H9 (cell line): ENCODE measurements at regions not wholly inside any gene's neighbourhood (a gene's known extent, or its start where the extent isn't known, plus 50 kb on each side); places are given as distances from the start of the nearest gene placed in this dataset.

ENCODE experiments used
- DNase-seq: peaks from one replicate; pipeline ENCODE4 v3.0.0-alpha.2; 2017
- H2AFZ ChIP-seq: one replicate; pipeline ENCODE4 v1.6.1; 2013; ENCODE audit warnings: mild to moderate bottlenecking, low read length, control low read depth, moderate library complexity
- H2AK5ac ChIP-seq: 2 replicates; pipeline ENCODE4 v1.6.1; 2013; ENCODE audit warnings: low read length, control low read depth, mixed read lengths; ENCODE audit not compliant: insufficient read length
- H2BK120ac ChIP-seq: one replicate; pipeline ENCODE4 v1.6.1; 2013; ENCODE audit warnings: low read depth, mild to moderate bottlenecking, low read length, control low read depth, inconsistent platforms; ENCODE audit not compliant: poor library complexity, severe bottlenecking
- H2BK12ac ChIP-seq: 2 replicates; pipeline ENCODE4 v1.6.1; 2013; ENCODE audit warnings: low read length, control low read depth, mixed read lengths, low read depth; ENCODE audit not compliant: insufficient read length
- H2BK15ac ChIP-seq: 2 replicates; pipeline ENCODE4 v1.6.1; 2013; ENCODE audit warnings: low read depth, low read length, control low read depth
- H2BK20ac ChIP-seq: one replicate; pipeline ENCODE4 v1.6.1; 2013; ENCODE audit warnings: low read depth, mild to moderate bottlenecking, low read length, control low read depth, inconsistent platforms; ENCODE audit not compliant: poor library complexity, severe bottlenecking
- H2BK5ac ChIP-seq: 2 replicates; pipeline ENCODE4 v1.6.1; 2013; ENCODE audit warnings: low read length, control low read depth, mixed read lengths; ENCODE audit not compliant: insufficient read length
- H3K14ac ChIP-seq: 2 replicates; pipeline ENCODE4 v1.6.1; 2013; ENCODE audit warnings: low read length, control low read depth; ENCODE audit not compliant: insufficient read depth
- H3K18ac ChIP-seq: 2 replicates; pipeline ENCODE4 v1.6.1; 2013; ENCODE audit warnings: low read depth, mild to moderate bottlenecking, mixed read lengths, low read length, control low read depth; ENCODE audit not compliant: insufficient read length
- H3K23ac ChIP-seq: 2 replicates; pipeline ENCODE4 v1.6.1; 2013; ENCODE audit warnings: low read length, control low read depth, mixed read lengths, low read depth; ENCODE audit not compliant: insufficient read length
- H3K23me2 ChIP-seq: 2 replicates; pipeline ENCODE4 v1.6.1; 2013; ENCODE audit warnings: low read depth, mild to moderate bottlenecking, mixed read lengths, low read length, control low read depth; ENCODE audit not compliant: insufficient read length, poor library complexity, severe bottlenecking
- H3K27ac ChIP-seq: 2 replicates; pipeline ENCODE4 v1.5.1; 2013; ENCODE audit warnings: low read length, control low read depth, mixed read lengths, low read depth; ENCODE audit not compliant: insufficient read length
- H3K27me3 ChIP-seq: 2 replicates; pipeline ENCODE4 v1.6.1; 2013; ENCODE audit warnings: low read length, control low read depth, inconsistent platforms; ENCODE audit not compliant: insufficient read depth
- H3K4ac ChIP-seq: 2 replicates; pipeline ENCODE4 v1.6.1; 2013; ENCODE audit warnings: low read depth, mild to moderate bottlenecking, control low read depth, inconsistent platforms, low read length, moderate library complexity
- H3K4me1 ChIP-seq: 2 replicates; pipeline ENCODE4 v1.6.1; 2013; ENCODE audit warnings: low read length, control low read depth, inconsistent platforms; ENCODE audit not compliant: insufficient read depth
- H3K4me2 ChIP-seq: 2 replicates; pipeline ENCODE4 v1.6.1; 2013; ENCODE audit warnings: low read length, control low read depth, mixed read lengths; ENCODE audit not compliant: insufficient read length, insufficient read depth
- H3K56ac ChIP-seq: 2 replicates; pipeline ENCODE4 v1.6.1; 2013; ENCODE audit warnings: low read depth, mild to moderate bottlenecking, mixed read lengths, low read length, control low read depth; ENCODE audit not compliant: insufficient read length
- H3K79me1 ChIP-seq: 2 replicates; pipeline ENCODE4 v1.6.1; 2013; ENCODE audit warnings: low read depth, mild to moderate bottlenecking, moderate library complexity, low read length, control low read depth, inconsistent platforms; ENCODE audit not compliant: insufficient read depth, poor library complexity, severe bottlenecking
- H3K79me2 ChIP-seq: 2 replicates; pipeline ENCODE4 v1.6.1; 2013; ENCODE audit warnings: low read length, control low read depth, inconsistent platforms; ENCODE audit not compliant: insufficient read depth
- H3K9ac ChIP-seq: 2 replicates; pipeline ENCODE4 v1.6.1; 2013; ENCODE audit warnings: low read length, control low read depth, mixed read lengths; ENCODE audit not compliant: insufficient read length; ENCODE audit errors: extremely low read depth
- H3K9me3 ChIP-seq: one replicate; pipeline ENCODE4 v1.6.1; 2013; ENCODE audit warnings: low read depth, low read length, inconsistent platforms; ENCODE audit not compliant: control insufficient read depth
- H3T11ph ChIP-seq: one replicate; pipeline ENCODE4 v1.6.1; 2013; ENCODE audit warnings: mild to moderate bottlenecking, low read length, control low read depth, inconsistent platforms
- H4K20me1 ChIP-seq: one replicate; pipeline ENCODE4 v1.6.1; 2013; ENCODE audit not compliant: control insufficient read depth, insufficient read length, insufficient read depth
- H4K5ac ChIP-seq: 2 replicates; pipeline ENCODE4 v1.6.1; 2013; ENCODE audit warnings: low read depth, mild to moderate bottlenecking, mixed read lengths, low read length, control low read depth; ENCODE audit not compliant: insufficient read length
- H4K8ac ChIP-seq: replicated peaks from 2 replicates; pipeline ENCODE4 v1.6.1; 2013; ENCODE audit warnings: low read length, control low read depth, mixed read lengths, low read depth; ENCODE audit not compliant: insufficient read length
- H4K91ac ChIP-seq: 2 replicates; pipeline ENCODE4 v1.6.1; 2013; ENCODE audit warnings: low read depth, mild to moderate bottlenecking, moderate library complexity, mixed read lengths, low read length, control low read depth; ENCODE audit not compliant: insufficient read length
- H3K27ac Mint-ChIP-seq, 3 experiments: 2 replicates in 2 of 3; 3 replicates in 1 of 3; pipeline ENCODE4 v1.8.0; 2020 to 2021; ENCODE audit warnings: mixed read lengths in 3 of 3, mild to moderate bottlenecking in 1 of 3, moderate library complexity in 1 of 3
- H3K27me3 Mint-ChIP-seq: 2 replicates; pipeline ENCODE4 v1.8.0; 2021; ENCODE audit warnings: low read depth, mild to moderate bottlenecking, moderate library complexity, mixed read lengths
- H3K36me3 Mint-ChIP-seq, 3 experiments: 2 replicates in 2 of 3; 3 replicates in 1 of 3; pipeline ENCODE4 v1.8.0; 2020 to 2021; ENCODE audit warnings: low read depth in 3 of 3, mixed read lengths in 3 of 3; ENCODE audit not compliant: insufficient read depth in 1 of 3
- H3K4me1 Mint-ChIP-seq, 2 experiments: 2 replicates each; pipeline ENCODE4 v1.8.0; 2020; ENCODE audit warnings: mixed read lengths in 2 of 2
- H3K4me3 Mint-ChIP-seq, 2 experiments: 2 replicates in 1 of 2; 3 replicates in 1 of 2; pipeline ENCODE4 v1.8.0; 2020 to 2021; ENCODE audit warnings: mild to moderate bottlenecking in 2 of 2, mixed read lengths in 2 of 2, moderate library complexity in 1 of 2
- H3K9me3 Mint-ChIP-seq, 2 experiments: 2 replicates in 1 of 2; 3 replicates in 1 of 2; pipeline ENCODE4 v1.8.0; 2020; ENCODE audit warnings: mild to moderate bottlenecking in 2 of 2, mixed read lengths in 2 of 2, moderate library complexity in 1 of 2
- CTCF ChIP-seq: fragments of 200-600 bp; sonication (generic); conservative IDR thresholded peaks from 3 replicates; pipeline ENCODE4 v1.8.0; 2021; ENCODE audit warnings: antibody characterized with exemption, mild to moderate bottlenecking
- WGBS: extraction: QIAGEN DNeasy Blood & Tissue Kit; methylation state at CpG from one replicate; pipeline ENCODE4 v1.1.7; 2013; ENCODE audit warnings: missing lambda C conversion rate, low lambda C conversion rate, mixed read lengths; ENCODE audit not compliant: insufficient read length; ENCODE audit errors: extremely low coverage; 5-methylcytosine and 5-hydroxymethylcytosine counted together

GRCh38 chr20:51300104-51300503, 242.4 kb downstream of the NFATC2 start:
- H2BK120ac ChIP-seq = no peak overlapping the region
- DNase-seq = no peak
- no peak overlapping the region for H4K91ac ChIP-seq
- no peak overlapping the region for H2BK15ac ChIP-seq
- H3K36me3 Mint-ChIP-seq = peaks cover 17 to 57% (median 26%) of the 10 kb centered on the region in 3 experiments
- H3K27me3 Mint-ChIP-seq = peaks cover 9% of the 10 kb centered on the region
- no peak overlapping the region for H4K5ac ChIP-seq
- no peaks in the 10 kb centered on the region for H3K27me3 ChIP-seq
- no peak overlapping the region for H2BK5ac ChIP-seq
- H3K4me2 ChIP-seq = no peak overlapping the region
- H3T11ph ChIP-seq = no peak overlapping the region
- WGBS = no CpG with 5 or more reads among the region's 2 CpGs
- H3K4ac ChIP-seq = no peak overlapping the region
- H3K14ac ChIP-seq = no peak overlapping the region
- H3K79me2 ChIP-seq = no peaks in the 10 kb centered on the region
- no peak overlapping the region for H2AK5ac ChIP-seq
- H3K18ac ChIP-seq = no peak overlapping the region
- H3K27ac Mint-ChIP-seq = no peak overlapping the region
- H3K4me1 ChIP-seq = no peaks in the 10 kb centered on the region
- no peak overlapping the region for H3K4me3 Mint-ChIP-seq
- H3K23me2 ChIP-seq = no peaks in the 10 kb centered on the region
- H3K9ac ChIP-seq = no peak overlapping the region
- H2BK20ac ChIP-seq = no peak overlapping the region
- H4K20me1 ChIP-seq = no peaks in the 10 kb centered on the region
- no peak overlapping the region for H2BK12ac ChIP-seq
- H3K56ac ChIP-seq = no peak overlapping the region
- no peak for TF ChIP-seq CTCF
- no peak overlapping the region for H3K23ac ChIP-seq
- H3K27ac ChIP-seq = no peak overlapping the region
- peaks cover 33% of the 10 kb centered on the region for H3K9me3 ChIP-seq
- H3K9me3 Mint-ChIP-seq = peaks cover 42 to 49% of the 10 kb centered on the region in 2 experiments
- H4K8ac ChIP-seq = no peak overlapping the region
- peaks cover 7 to 12% of the 10 kb centered on the region in 2 experiments for H3K4me1 Mint-ChIP-seq
- no peak overlapping the region for H2AFZ ChIP-seq
- no peaks in the 10 kb centered on the region for H3K79me1 ChIP-seq
